Endothelial cell of umbilical vein (primary cell): ENCODE measurements at regions not wholly inside any gene's neighbourhood (a gene's known extent, or its start where the extent isn't known, plus 50 kb on each side); places are given as distances from the start of the nearest gene placed in this dataset.

Experiments
- BruUV-seq: library from RNA; stranded (reverse); fragments of 400-500 nt; replicated peaks from 2 replicates; lab custom pipeline; 2021; lab: Mats Ljungman, UMichigan
- CTCF ChIA-PET: fragments of 300-600, 350-600 bp; sonication (Branson Sonifier 250); formaldehyde crosslinking; loops from one replicate; lab custom pipeline; 2021; ENCODE audit warnings: antibody characterized with exemption, inconsistent platforms; lab: Charles Lee
- POLR2A ChIA-PET: fragments of 300-600, 350-600 bp; sonication (Branson Sonifier 250); formaldehyde crosslinking; loops from one replicate; lab custom pipeline; 2021; ENCODE audit warnings: antibody characterized with exemption, inconsistent platforms; lab: Charles Lee
- DNase-seq: peaks from one replicate; pipeline ENCODE4 v3.0.0-alpha.2; 2011; ENCODE audit warnings: low read depth, low spot score
- FAIRE-seq: peaks from 2 replicates; lab custom pipeline; 2011; peaks lifted over from hg19 to GRCh38; lab: Jason Lieb, UNC
- H2AFZ ChIP-seq: 2 replicates; pipeline ENCODE4 v1.6.0; 2012; ENCODE audit warnings: low read depth, low read length, control low read depth, inconsistent platforms
- H3K27ac ChIP-seq: 2 replicates; pipeline ENCODE4 v1.5.1; 2011; ENCODE audit warnings: low read depth, mild to moderate bottlenecking, control low read depth, low read length, moderate library complexity; ENCODE audit not compliant: insufficient read depth
- H3K27me3 ChIP-seq, 2 experiments: 2 replicates each; pipeline versions ENCODE4 v1.6.0 to v1.6.1; 2011; ENCODE audit warnings: low read length in 2 of 2, mixed read lengths in 1 of 2; ENCODE audit not compliant: control insufficient read depth in 2 of 2, insufficient read depth in 2 of 2
- H3K36me3 ChIP-seq, 2 experiments: 2 replicates in 1 of 2; 3 replicates in 1 of 2; pipeline ENCODE4 v1.5.1; 2011; ENCODE audit warnings: low read length in 2 of 2, mild to moderate bottlenecking in 1 of 2, moderate library complexity in 1 of 2; ENCODE audit not compliant: control insufficient read depth in 2 of 2, insufficient read depth in 2 of 2; ENCODE audit errors: extremely low read depth in 1 of 2
- H3K4me1 ChIP-seq: 3 replicates; pipeline ENCODE4 v1.5.1; 2011; ENCODE audit warnings: mild to moderate bottlenecking, low read length; ENCODE audit not compliant: control insufficient read depth, insufficient read depth; ENCODE audit errors: extremely low read depth
- H3K4me2 ChIP-seq: 2 replicates; pipeline ENCODE4 v1.6.1; 2011; ENCODE audit warnings: low read length, control low read depth, mixed read lengths; ENCODE audit not compliant: insufficient read depth
- H3K4me3 ChIP-seq, 3 experiments: fragments of 200-600 bp in 1 of 3; sonication (generic), shearing (Covaris generic) in 1 of 3; replicated peaks in 1 of 3; 2 replicates each; pipeline ENCODE4 v1.5.1; 2011 to 2016; ENCODE audit warnings: control low read depth in 3 of 3, low read length in 3 of 3, mild to moderate bottlenecking in 2 of 3, inconsistent platforms in 1 of 3, low read depth in 1 of 3, moderate library complexity in 1 of 3; ENCODE audit not compliant: insufficient read depth in 1 of 3
- H3K79me2 ChIP-seq: 2 replicates; pipeline ENCODE4 v1.6.0; 2012; ENCODE audit warnings: low read length, inconsistent platforms; ENCODE audit not compliant: control insufficient read depth, insufficient read depth
- H3K9ac ChIP-seq: replicated peaks from 2 replicates; pipeline ENCODE3; 2011; ENCODE audit warnings: low read length, control low read depth; ENCODE audit not compliant: insufficient read depth; ENCODE audit errors: extremely low read depth
- H3K9me1 ChIP-seq: replicated peaks from 3 replicates; pipeline ENCODE4 v1.6.0; 2011; ENCODE audit warnings: mild to moderate bottlenecking, low read length; ENCODE audit not compliant: control insufficient read depth, insufficient read depth; ENCODE audit errors: extremely low read depth
- H3K9me3 ChIP-seq: replicated peaks from 2 replicates; pipeline ENCODE4 v1.5.1; 2012; ENCODE audit warnings: low read length, inconsistent platforms; ENCODE audit not compliant: control insufficient read depth, insufficient read depth
- H4K20me1 ChIP-seq: replicated peaks from 2 replicates; pipeline ENCODE3; 2011; ENCODE audit warnings: mild to moderate bottlenecking, low read length; ENCODE audit not compliant: control insufficient read depth, insufficient read depth; ENCODE audit errors: extremely low read depth
- EZH2 ChIP-seq: IDR thresholded peaks from 2 replicates; pipeline ENCODE4 v1.6.1; 2012; ENCODE audit warnings: borderline replicate concordance, low read depth, mild to moderate bottlenecking, moderate library complexity, low read length, inconsistent platforms; ENCODE audit not compliant: severe bottlenecking
- FOS ChIP-seq: IDR thresholded peaks from 2 replicates; pipeline ENCODE4 v1.6.1; 2011; ENCODE audit warnings: mild to moderate bottlenecking, low read length, moderate library complexity, borderline replicate concordance; ENCODE audit not compliant: insufficient read depth
- GATA2 ChIP-seq: IDR thresholded peaks from 2 replicates; pipeline ENCODE4 v1.7.0; 2011; ENCODE audit warnings: low read depth, mild to moderate bottlenecking, moderate library complexity, mixed read lengths, low read length; ENCODE audit not compliant: insufficient read length, insufficient read depth
- JUN ChIP-seq: IDR thresholded peaks from 2 replicates; pipeline ENCODE4 v1.6.1; 2011; ENCODE audit warnings: borderline replicate concordance, low read depth; ENCODE audit not compliant: insufficient read length, insufficient read depth
- MYC ChIP-seq: IDR thresholded peaks from one replicate; pipeline ENCODE4 v1.6.1; 2011; ENCODE audit warnings: mild to moderate bottlenecking, low read depth, low read length
- POLR2A ChIP-seq: IDR thresholded peaks from 2 replicates; pipeline ENCODE4 v1.6.1; 2012; ENCODE audit warnings: low read depth, mild to moderate bottlenecking, control low read depth, low read length
- POLR2AphosphoS5 ChIP-seq: IDR thresholded peaks from 2 replicates; pipeline ENCODE4 v1.6.1; 2012; ENCODE audit warnings: low read depth, mild to moderate bottlenecking, control low read depth, low read length, moderate library complexity; ENCODE audit not compliant: insufficient read depth
- dilution Hi-C: fragments of 300-500 bp; cut with MboI; formaldehyde crosslinking; loops from one replicate; pipeline ENCODE4 v1.15.0; 2019; ENCODE audit warnings: low sequenced_read_pairs; ENCODE audit not compliant: extremely low pct_ligation_motif_present
- intact Hi-C: fragments of 100-400 bp; cut with micrococcal nuclease; formaldehyde crosslinking; loops from one replicate; pipeline ENCODE4 v1.10.0; 2022
- TF ChIP-seq, protein P1 (sequence below), 2 donors: IDR thresholded peaks; 1 replicate in 1 of 2; 2 replicates in 1 of 2; pipeline ENCODE4 v1.5.1; 2011; ENCODE audit warnings: low read length in 2 of 2, mild to moderate bottlenecking in 2 of 2, moderate library complexity in 2 of 2, control low read depth in 1 of 2, inconsistent platforms in 1 of 2, low read depth in 1 of 2; ENCODE audit not compliant: insufficient read depth in 1 of 2; ENCODE audit errors: extremely low read depth in 1 of 2
- TF ChIP-seq, protein P2 (sequence below): IDR thresholded peaks from 2 replicates; pipeline ENCODE4 v1.6.1; 2011; ENCODE audit not compliant: insufficient read depth, insufficient read length

GRCh38 chr1:208503787-208504186 is 259.6 kb upstream of the PLXNA2 start:
- no peak for TF ChIP-seq FOS
- TF ChIP-seq POLR2AphosphoS5 = no peak
- no peak for TF ChIP-seq MYC
- TF ChIP-seq, protein P1, sequence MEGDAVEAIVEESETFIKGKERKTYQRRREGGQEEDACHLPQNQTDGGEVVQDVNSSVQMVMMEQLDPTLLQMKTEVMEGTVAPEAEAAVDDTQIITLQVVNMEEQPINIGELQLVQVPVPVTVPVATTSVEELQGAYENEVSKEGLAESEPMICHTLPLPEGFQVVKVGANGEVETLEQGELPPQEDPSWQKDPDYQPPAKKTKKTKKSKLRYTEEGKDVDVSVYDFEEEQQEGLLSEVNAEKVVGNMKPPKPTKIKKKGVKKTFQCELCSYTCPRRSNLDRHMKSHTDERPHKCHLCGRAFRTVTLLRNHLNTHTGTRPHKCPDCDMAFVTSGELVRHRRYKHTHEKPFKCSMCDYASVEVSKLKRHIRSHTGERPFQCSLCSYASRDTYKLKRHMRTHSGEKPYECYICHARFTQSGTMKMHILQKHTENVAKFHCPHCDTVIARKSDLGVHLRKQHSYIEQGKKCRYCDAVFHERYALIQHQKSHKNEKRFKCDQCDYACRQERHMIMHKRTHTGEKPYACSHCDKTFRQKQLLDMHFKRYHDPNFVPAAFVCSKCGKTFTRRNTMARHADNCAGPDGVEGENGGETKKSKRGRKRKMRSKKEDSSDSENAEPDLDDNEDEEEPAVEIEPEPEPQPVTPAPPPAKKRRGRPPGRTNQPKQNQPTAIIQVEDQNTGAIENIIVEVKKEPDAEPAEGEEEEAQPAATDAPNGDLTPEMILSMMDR (IDR thresholded peaks at IDR 0.05; ENCODE audit: extremely low read depth in 1 of 2, insufficient read depth in 1 of 2, low read depth in 1 of 2, low read length in 2 of 2) = no peak
- no peak for TF ChIP-seq JUN
- TF ChIP-seq, protein P2, sequence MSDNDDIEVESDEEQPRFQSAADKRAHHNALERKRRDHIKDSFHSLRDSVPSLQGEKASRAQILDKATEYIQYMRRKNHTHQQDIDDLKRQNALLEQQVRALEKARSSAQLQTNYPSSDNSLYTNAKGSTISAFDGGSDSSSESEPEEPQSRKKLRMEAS = no peak
- TF ChIP-seq POLR2A = no peak
- no peak for TF ChIP-seq GATA2
- TF ChIP-seq EZH2 = no peak
- FAIRE-seq (no peak), DNase-seq (no peak)
- no peak overlapping the region for H3K4me2 ChIP-seq
- no peak overlapping the region for H2AFZ ChIP-seq
- H3K9me1 ChIP-seq = no peaks in the 10 kb centered on the region
- H3K4me3 ChIP-seq = no peak overlapping the region
- H4K20me1 ChIP-seq = no peaks in the 10 kb centered on the region
- POLR2A ChIA-PET = no interaction called here
- no TSS peak for BruUV-seq
- CTCF ChIA-PET = no interaction called here
- H3K36me3 ChIP-seq = no peaks in the 10 kb centered on the region
- no peak overlapping the region for H3K27ac ChIP-seq
- no peaks in the 10 kb centered on the region for H3K4me1 ChIP-seq
- intact Hi-C loops = no loop called here
- no peaks in the 10 kb centered on the region for H3K9me3 ChIP-seq
- dilution Hi-C loops = no loop called here
- no peak overlapping the region for H3K9ac ChIP-seq
- peaks cover 0 to 3% of the 10 kb centered on the region in 2 experiments for H3K27me3 ChIP-seq
- no peaks in the 10 kb centered on the region for H3K79me2 ChIP-seq
